HUES64 (cell line): ENCODE measurements at regions not wholly inside any gene's neighbourhood (a gene's known extent, or its start where the extent isn't known, plus 50 kb on each side); places are given as distances from the start of the nearest gene placed in this dataset.

Source experiments
- H3K27ac ChIP-seq: 2 replicates; pipeline ENCODE4 v1.7.0; 2013; ENCODE audit warnings: low read depth, low read length, inconsistent platforms
- H3K27me3 ChIP-seq: 2 replicates; pipeline ENCODE4 v1.6.1; 2013; ENCODE audit warnings: mild to moderate bottlenecking, low read length; ENCODE audit not compliant: insufficient read depth
- H3K36me3 ChIP-seq: 2 replicates; pipeline ENCODE4 v1.6.1; 2013; ENCODE audit warnings: mild to moderate bottlenecking, low read length; ENCODE audit not compliant: insufficient read depth
- H3K4me1 ChIP-seq: 2 replicates; pipeline ENCODE4 v1.6.1; 2013; ENCODE audit warnings: mild to moderate bottlenecking, low read length, moderate library complexity; ENCODE audit not compliant: insufficient read depth
- H3K4me3 ChIP-seq: 2 replicates; pipeline ENCODE4 v1.5.1; 2013; ENCODE audit warnings: mild to moderate bottlenecking, low read length, moderate library complexity
- H3K9ac ChIP-seq: 2 replicates; pipeline ENCODE4 v1.6.1; 2013; ENCODE audit warnings: mild to moderate bottlenecking, low read depth, low read length
- H3K9me3 ChIP-seq: 2 replicates; pipeline ENCODE4 v1.6.1; 2013; ENCODE audit warnings: low read depth, low read length; ENCODE audit not compliant: insufficient read depth
- WGBS: fragments of 150-250, 120-280 bp; methylation state at CpG from one replicate; pipeline ENCODE4 v1.1.7; 2013; ENCODE audit warnings: missing lambda C conversion rate; 5-methylcytosine and 5-hydroxymethylcytosine counted together

DNA sequence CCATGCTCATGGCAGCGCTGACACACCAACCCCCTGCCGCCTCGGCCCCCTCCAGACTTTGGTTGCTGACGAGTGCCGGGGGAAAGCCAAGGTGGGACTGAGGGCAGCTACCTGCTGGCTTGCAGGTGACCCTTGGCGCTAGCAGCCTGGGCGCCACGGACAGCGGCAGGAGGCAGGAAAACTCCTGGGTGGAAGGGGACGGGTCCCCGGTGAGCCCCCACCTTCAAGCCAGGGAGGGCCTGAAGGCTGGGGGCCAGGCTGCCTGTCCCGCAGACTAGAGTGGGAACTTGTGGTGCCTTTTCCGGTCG is 226.7 kb downstream of the OTOR start:
- Histone ChIP-seq H3K4me3 (no peak overlapping the region), H3K27ac (no peak overlapping the region), H3K9me3 (0 out of 2 replicates have a peak, but pooled peaks cover 4% of the 10 kb centered on the region), H3K9ac (no peak overlapping the region), H3K4me1 (no peaks in the 10 kb centered on the region), H3K36me3 (no peaks in the 10 kb centered on the region), H3K27me3 (no peaks in the 10 kb centered on the region)
- WGBS = 96% methylated on average over 14 of the region's 14 CpGs

DNA sequence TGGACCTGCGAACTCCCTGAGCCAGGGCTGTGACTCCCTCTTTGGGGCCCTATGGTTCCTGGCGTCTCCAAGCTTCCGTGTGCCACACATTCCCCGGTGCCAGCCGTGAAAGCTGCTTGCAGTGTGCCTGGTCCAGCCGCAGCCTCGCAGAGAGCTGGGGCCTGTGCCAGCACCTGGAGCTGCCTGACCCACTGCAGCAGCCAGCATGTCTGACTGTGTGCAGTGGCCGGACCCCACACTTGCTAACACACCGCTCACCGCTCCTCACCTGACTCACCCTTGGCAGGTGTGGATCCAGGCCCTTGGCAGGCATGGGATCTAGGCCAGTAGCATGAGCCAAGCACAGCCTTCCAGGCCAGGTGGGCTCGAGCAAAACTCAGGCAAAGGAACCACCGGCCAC is 227.5 kb downstream of the OTOR start:
- no peaks in the 10 kb centered on the region for H3K36me3 ChIP-seq
- H3K4me3 ChIP-seq = no peak overlapping the region
- H3K9ac ChIP-seq = no peak overlapping the region
- H3K27me3 ChIP-seq = no peaks in the 10 kb centered on the region
- no peaks in the 10 kb centered on the region for H3K4me1 ChIP-seq
- 0 out of 2 replicates have a peak, but pooled peaks cover 4% of the 10 kb centered on the region for H3K9me3 ChIP-seq
- 96% methylated on average over 12 of the region's 12 CpGs for WGBS
- H3K27ac ChIP-seq = no peak overlapping the region

DNA sequence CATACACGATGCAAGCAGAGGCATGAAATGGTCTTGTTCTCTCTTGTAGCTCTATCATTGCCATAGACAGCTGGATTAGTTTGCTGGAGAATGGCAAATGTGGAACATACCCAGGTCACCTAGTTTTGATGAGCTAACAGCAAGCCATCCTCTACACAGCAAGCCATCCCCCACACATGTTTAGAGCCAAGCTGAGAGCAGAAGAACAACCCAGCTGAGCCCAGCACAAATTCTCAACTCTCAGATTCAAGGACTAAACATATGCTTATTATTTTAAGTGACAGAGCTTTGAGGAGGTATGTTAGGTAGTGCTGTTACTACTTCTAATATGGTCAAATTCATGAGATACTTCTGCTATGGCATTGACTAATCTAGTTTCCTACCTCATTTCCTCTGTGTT is 230.3 kb downstream of the OTOR start:
- H3K9me3 ChIP-seq = peaks cover 7% of the 10 kb centered on the region; the same call in 1 of the 2 replicates
- no peaks in the 10 kb centered on the region for H3K4me1 ChIP-seq
- H3K9ac ChIP-seq = no peak overlapping the region
- H3K36me3 ChIP-seq = no peaks in the 10 kb centered on the region
- H3K27me3 ChIP-seq = no peaks in the 10 kb centered on the region
- no peak overlapping the region for H3K27ac ChIP-seq
- H3K4me3 ChIP-seq = no peak overlapping the region
- 98% methylated on average over 1 of the region's 1 CpG for WGBS

GRCh38 chr20:16982091-16982726 is 234.1 kb downstream of the OTOR start:
- no peak overlapping the region for H3K27ac ChIP-seq
- H3K9me3 ChIP-seq = peaks cover 7% of the 10 kb centered on the region; the same call in 1 of the 2 replicates
- no peaks in the 10 kb centered on the region for H3K36me3 ChIP-seq
- no peaks in the 10 kb centered on the region for H3K4me1 ChIP-seq
- H3K27me3 ChIP-seq = no peaks in the 10 kb centered on the region
- H3K4me3 ChIP-seq = no peak overlapping the region
- 95% methylated on average over 4 of the region's 4 CpGs for WGBS
- no peak overlapping the region for H3K9ac ChIP-seq

DNA sequence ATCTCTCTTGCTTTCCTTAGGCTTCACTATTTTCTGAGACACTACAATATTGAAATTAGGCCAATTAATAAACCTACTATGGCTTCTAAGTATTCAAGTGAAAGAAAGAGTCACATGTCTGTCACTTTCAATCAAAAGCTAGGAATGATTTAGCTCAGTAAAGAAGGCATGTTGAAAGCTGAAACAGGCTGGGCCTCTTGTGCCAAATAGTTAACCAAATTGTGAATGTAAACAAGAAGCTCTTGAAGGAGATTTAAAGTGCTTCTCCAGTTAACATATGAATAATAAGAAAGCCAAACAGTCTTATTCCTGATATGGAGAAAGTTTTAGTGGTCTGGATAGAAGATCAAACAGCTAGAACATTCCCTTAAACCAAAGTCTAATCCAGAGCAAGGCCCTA is 236.3 kb downstream of the OTOR start:
- Histone ChIP-seq H3K27ac (no peak overlapping the region), H3K9ac (no peak overlapping the region), H3K4me3 (no peak overlapping the region), H3K36me3 (no peaks in the 10 kb centered on the region), H3K4me1 (no peaks in the 10 kb centered on the region), H3K27me3 (no peaks in the 10 kb centered on the region), H3K9me3 (peaks cover 3% of the 10 kb centered on the region; the same call in 1 of the 2 replicates)

- Histone ChIP-seq H3K27ac (no peak overlapping the region), H3K9me3 (no peaks in the 10 kb centered on the region)
- 87% methylated on average over 7 of the region's 7 CpGs for WGBS
These were observed 223.5 kb upstream of the PCSK2 start for GRCh38 chr20:17003170-17003870.

DNA sequence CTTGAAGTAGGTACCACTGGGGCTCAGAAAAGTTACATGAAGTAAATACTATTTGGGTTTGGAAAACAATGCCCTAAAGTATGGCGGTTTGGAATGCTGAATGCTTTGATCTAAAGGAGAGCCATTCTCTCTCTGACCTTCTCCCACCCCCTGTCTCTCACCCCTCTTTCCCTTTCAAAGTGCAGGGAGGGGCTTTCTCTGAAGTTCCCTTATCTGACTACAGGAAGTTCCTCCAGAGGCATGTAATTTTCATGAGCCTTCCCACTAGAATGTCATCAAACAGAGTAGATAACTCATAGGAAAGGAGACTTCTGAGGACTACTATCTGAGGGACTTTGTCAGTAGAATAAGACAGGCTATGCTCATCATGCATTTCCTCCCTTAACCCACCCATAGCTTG is 216.7 kb upstream of the PCSK2 start:
- 78% methylated on average over 1 of the region's 1 CpG for WGBS
- no peaks in the 10 kb centered on the region for H3K4me1 ChIP-seq
- H3K9me3 ChIP-seq = no peaks in the 10 kb centered on the region
- H3K27me3 ChIP-seq = no peaks in the 10 kb centered on the region
- H3K4me3 ChIP-seq = no peak overlapping the region
- no peaks in the 10 kb centered on the region for H3K36me3 ChIP-seq
- H3K9ac ChIP-seq = no peak overlapping the region
- H3K27ac ChIP-seq = no peak overlapping the region

More at GRCh38 chr20:17003170-17003870, 223.5 kb upstream of the PCSK2 start:
- Histone ChIP-seq H3K4me1 (no peaks in the 10 kb centered on the region; the same call in 1 of the 2 replicates), H3K36me3 (no peaks in the 10 kb centered on the region), H3K9ac (no peak overlapping the region), H3K27me3 (no peaks in the 10 kb centered on the region), H3K4me3 (no peak overlapping the region)

DNA sequence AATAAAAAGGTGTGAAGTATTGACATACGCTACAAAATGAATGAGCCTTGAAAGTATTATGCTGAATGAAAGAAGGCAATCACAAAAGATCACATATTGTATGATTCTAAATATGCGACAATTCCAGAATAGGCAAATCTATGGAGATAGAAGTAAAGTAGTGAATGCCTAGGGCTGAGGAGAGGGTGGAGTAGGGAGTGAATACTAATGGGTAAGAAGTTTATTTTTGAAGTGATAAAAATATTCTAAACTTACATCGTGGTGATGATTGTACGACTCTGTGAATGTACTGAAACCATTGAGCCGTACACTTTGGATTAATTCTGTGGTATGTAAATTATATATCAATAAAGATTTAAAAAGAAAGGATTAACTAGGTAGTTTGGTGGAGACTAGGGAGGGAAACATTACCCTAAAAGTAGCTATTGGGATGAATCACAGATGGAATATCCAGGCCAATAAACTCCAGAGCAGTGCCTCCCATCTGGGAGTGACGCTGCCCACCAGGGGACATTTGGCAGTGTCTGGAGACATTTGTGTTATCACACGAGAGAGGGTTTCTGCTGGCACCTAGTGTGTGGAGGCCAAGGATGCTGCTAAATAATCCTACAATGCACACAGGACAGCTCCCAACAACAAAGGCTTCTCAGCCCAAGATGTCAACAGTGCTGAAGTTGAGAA is 214.2 kb upstream of the PCSK2 start:
- no peaks in the 10 kb centered on the region for H3K27me3 ChIP-seq
- H3K9ac ChIP-seq = no peak overlapping the region
- H3K4me1 ChIP-seq = peaks cover 7% of the 10 kb centered on the region; the same call in 1 of the 2 replicates
- no peaks in the 10 kb centered on the region for H3K36me3 ChIP-seq
- 93% methylated on average over 6 of the region's 7 CpGs for WGBS
- H3K9me3 ChIP-seq = no peaks in the 10 kb centered on the region
- no peak overlapping the region for H3K27ac ChIP-seq
- H3K4me3 ChIP-seq = no peak overlapping the region

- Histone ChIP-seq H3K27me3 (no peaks in the 10 kb centered on the region), H3K9ac (no peak overlapping the region), H3K4me3 (no peak overlapping the region), H3K27ac (no peak overlapping the region), H3K36me3 (no peaks in the 10 kb centered on the region), H3K9me3 (no peaks in the 10 kb centered on the region), H3K4me1 (peaks cover 9% of the 10 kb centered on the region; the same call in 1 of the 2 replicates)
- WGBS = 88% methylated on average over 5 of the region's 5 CpGs
These were observed 212.6 kb upstream of the PCSK2 start for GRCh38 chr20:17014217-17014616.

DNA sequence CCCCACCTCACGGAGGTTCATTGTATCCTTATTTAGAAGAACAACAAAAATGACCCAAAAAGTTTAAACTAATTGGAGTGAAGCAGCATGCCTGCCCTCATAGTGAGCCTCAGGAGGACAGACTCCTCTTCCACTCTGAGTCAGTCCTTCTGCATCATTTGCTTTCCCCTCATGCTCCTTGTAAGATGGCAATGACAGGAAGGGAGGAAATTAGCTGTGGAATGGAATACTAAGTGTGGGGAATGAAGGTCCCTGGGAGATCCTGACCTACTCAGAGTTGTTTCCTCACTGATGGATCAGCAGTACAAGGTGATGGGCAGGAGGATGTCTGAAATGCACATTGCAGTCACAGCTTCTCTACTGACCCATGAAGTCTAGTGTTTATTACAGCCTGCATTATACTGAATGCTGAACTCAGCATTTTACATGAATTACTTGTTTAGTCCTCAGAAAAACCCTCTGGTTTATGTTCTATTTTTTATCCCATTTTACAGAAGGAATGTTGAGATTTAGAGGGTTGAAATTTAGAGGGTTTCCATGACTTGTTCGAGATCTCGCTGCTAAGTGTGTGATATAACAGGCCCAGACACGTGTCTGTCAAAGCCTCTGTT is 212.0 kb upstream of the PCSK2 start:
- Histone ChIP-seq H3K4me3 (no peak overlapping the region), H3K9me3 (no peaks in the 10 kb centered on the region), H3K27ac (no peak overlapping the region), H3K36me3 (no peaks in the 10 kb centered on the region), H3K4me1 (peaks cover 9% of the 10 kb centered on the region; the same call in 1 of the 2 replicates), H3K9ac (no peak overlapping the region), H3K27me3 (no peaks in the 10 kb centered on the region)
- 89% methylated on average over 4 of the region's 4 CpGs for WGBS

GRCh38 chr20:17017232-17017631 is 209.6 kb upstream of the PCSK2 start:
- Histone ChIP-seq H3K9ac (no peak overlapping the region), H3K27me3 (no peaks in the 10 kb centered on the region), H3K4me3 (no peak overlapping the region), H3K36me3 (no peaks in the 10 kb centered on the region), H3K4me1 (peaks cover 9% of the 10 kb centered on the region; the same call in 1 of the 2 replicates), H3K9me3 (no peaks in the 10 kb centered on the region), H3K27ac (no peak overlapping the region)
- no CpG with 5 or more reads among the region's 2 CpGs for WGBS
